IMR-90 (cell line): ENCODE measurements at regions not wholly inside any gene's neighbourhood (a gene's known extent, or its start where the extent isn't known, plus 50 kb on each side); places are given as distances from the start of the nearest gene placed in this dataset.
A peak's percentile ranks its signal among the peaks of the same experiment; 100 is the strongest.

Experiments
- ATAC-seq: fragments of 200-7000 bp; cut with Tn5 transposase; 2 replicates; pipeline ENCODE4 v1.9.1; 2020; ENCODE audit warnings: low read depth, mild to moderate bottlenecking, moderate library complexity
- BruUV-seq: library from RNA; stranded (reverse); fragments of 400-500 nt; replicated peaks from 2 replicates; lab custom pipeline; 2021; lab: Mats Ljungman, UMichigan
- CTCF ChIA-PET: fragments of 300-600 bp; formaldehyde crosslinking; extraction: SDS; loops from one replicate; lab custom pipeline; 2021; ENCODE audit warnings: antibody characterized with exemption; lab: Yijun Ruan, JAX
- POLR2A ChIA-PET: fragments of 300-600 bp; sonication (Branson Sonifier 250); formaldehyde crosslinking; loops from one replicate; lab custom pipeline; 2022; ENCODE audit warnings: antibody characterized with exemption; ENCODE audit not compliant: unreplicated experiment; lab: Charles Lee
- DNase-seq: peaks from one replicate; pipeline ENCODE4 v3.0.0; 2013
- H2AFZ ChIP-seq: replicated peaks from 2 replicates; pipeline ENCODE3; 2013; ENCODE audit warnings: low read length, mild to moderate bottlenecking; ENCODE audit not compliant: poor library complexity
- H2AK5ac ChIP-seq: 2 replicates; pipeline ENCODE4 v1.6.1; 2013; ENCODE audit warnings: low read depth, low read length, inconsistent platforms
- H2AK9ac ChIP-seq: replicated peaks from 2 replicates; pipeline ENCODE3; 2013; ENCODE audit warnings: mild to moderate bottlenecking, low read depth, low read length, moderate library complexity; ENCODE audit not compliant: poor library complexity
- H2BK120ac ChIP-seq: 2 replicates; pipeline ENCODE4 v1.6.1; 2013; ENCODE audit warnings: low read depth, low read length, inconsistent platforms
- H2BK15ac ChIP-seq: 3 replicates; pipeline ENCODE4 v1.6.1; 2013; ENCODE audit warnings: low read depth, low read length, inconsistent platforms
- H2BK20ac ChIP-seq: 2 replicates; pipeline ENCODE4 v1.6.1; 2013; ENCODE audit warnings: low read depth, mild to moderate bottlenecking, inconsistent platforms, low read length, moderate library complexity
- H2BK5ac ChIP-seq: 2 replicates; pipeline ENCODE4 v1.6.1; 2013; ENCODE audit warnings: mild to moderate bottlenecking, low read depth, low read length, inconsistent platforms; ENCODE audit not compliant: poor library complexity, severe bottlenecking
- H3K14ac ChIP-seq: replicated peaks from 2 replicates; pipeline ENCODE4 v1.6.1; 2013; ENCODE audit warnings: low read depth, low read length, inconsistent platforms
- H3K18ac ChIP-seq: 2 replicates; pipeline ENCODE4 v1.6.1; 2013; ENCODE audit warnings: low read depth, low read length, control low read depth
- H3K23ac ChIP-seq: 2 replicates; pipeline ENCODE4 v1.6.1; 2013; ENCODE audit warnings: low read depth, low read length, inconsistent platforms
- H3K27ac ChIP-seq: 2 replicates; pipeline ENCODE4 v1.5.1; 2013; ENCODE audit warnings: mild to moderate bottlenecking, control low read depth, low read length; ENCODE audit not compliant: insufficient read depth
- H3K27me3 ChIP-seq: 2 replicates; pipeline ENCODE4 v1.6.1; 2013; ENCODE audit warnings: low read length; ENCODE audit not compliant: control insufficient read depth, insufficient read depth
- H3K36me3 ChIP-seq: 2 replicates; pipeline ENCODE4 v1.6.1; 2013; ENCODE audit warnings: low read length, mixed read lengths; ENCODE audit not compliant: control insufficient read depth, insufficient read depth
- H3K4ac ChIP-seq: 2 replicates; pipeline ENCODE4 v1.6.1; 2013; ENCODE audit warnings: low read depth, low read length, inconsistent platforms
- H3K4me1 ChIP-seq: 2 replicates; pipeline ENCODE4 v1.6.1; 2013; ENCODE audit warnings: low read length, mixed read lengths; ENCODE audit not compliant: control insufficient read depth, insufficient read depth
- H3K4me2 ChIP-seq: 2 replicates; pipeline ENCODE4 v1.6.1; 2013; ENCODE audit warnings: low read depth, mild to moderate bottlenecking, control low read depth, low read length, moderate library complexity
- H3K4me3 ChIP-seq: 2 replicates; pipeline ENCODE4 v1.5.1; 2013; ENCODE audit warnings: low read depth, mild to moderate bottlenecking, control low read depth, low read length, moderate library complexity; ENCODE audit not compliant: insufficient read depth
- H3K56ac ChIP-seq: 2 replicates; pipeline ENCODE4 v1.6.1; 2013; ENCODE audit warnings: low read length, inconsistent platforms; ENCODE audit not compliant: insufficient read depth; ENCODE audit errors: extremely low read depth
- H3K79me1 ChIP-seq, 2 experiments: 2 replicates each; pipeline ENCODE4 v1.6.1; 2013; ENCODE audit warnings: low read length in 2 of 2, inconsistent platforms in 1 of 2, low read depth in 1 of 2
- H3K9ac ChIP-seq: 2 replicates; pipeline ENCODE4 v1.6.1; 2013; ENCODE audit warnings: low read depth, low read length, control low read depth
- H3K9me1 ChIP-seq: 2 replicates; pipeline ENCODE4 v1.6.1; 2013; ENCODE audit warnings: low read length, inconsistent platforms; ENCODE audit not compliant: insufficient read depth
- H3K9me3 ChIP-seq: 2 replicates; pipeline ENCODE4 v1.6.1; 2013; ENCODE audit warnings: low read length; ENCODE audit not compliant: control insufficient read depth, insufficient read depth
- H4K20me1 ChIP-seq: 2 replicates; pipeline ENCODE4 v1.6.1; 2013; ENCODE audit warnings: low read length, inconsistent platforms; ENCODE audit not compliant: insufficient read depth
- H4K5ac ChIP-seq: 2 replicates; pipeline ENCODE4 v1.6.1; 2013; ENCODE audit warnings: mild to moderate bottlenecking, low read depth, low read length, control low read depth
- H4K8ac ChIP-seq, 2 experiments: 2 replicates each; pipeline ENCODE4 v1.6.1; 2013; ENCODE audit warnings: low read depth in 2 of 2, low read length in 2 of 2, control low read depth in 1 of 2, inconsistent platforms in 1 of 2
- H4K91ac ChIP-seq: 2 replicates; pipeline ENCODE4 v1.6.1; 2013; ENCODE audit warnings: low read depth, low read length, inconsistent platforms; ENCODE audit not compliant: insufficient read depth
- WGBS, 2 experiments: methylation state at CpG; one replicate each; pipeline versions ENCODE4 v1.1.5 to v1.1.7; 2013; ENCODE audit warnings: missing lambda C conversion rate in 2 of 2; ENCODE audit not compliant: insufficient read length in 1 of 2; ENCODE audit errors: extremely low coverage in 2 of 2; 5-methylcytosine and 5-hydroxymethylcytosine counted together
- dilution Hi-C: fragments of 300-500 bp; cut with HindIII; formaldehyde crosslinking; loops from one replicate; pipeline ENCODE4 v1.14.3; 2018; ENCODE audit warnings: low sequenced_read_pairs; ENCODE audit not compliant: unreplicated experiment
- in situ Hi-C: fragments of 300-500 bp; cut with MboI; formaldehyde crosslinking; loops from 3 replicates; pipeline ENCODE4 v1.14.3; 2019; ENCODE audit warnings: low sequenced_read_pairs, inconsistent platforms, mixed read lengths
- intact Hi-C: fragments of 100-400 bp; cut with micrococcal nuclease; formaldehyde crosslinking; loops from 2 replicates; pipeline ENCODE4 v1.10.0; 2022
- TF ChIP-seq, protein P1 (sequence below): fragments of 150-350 bp; IDR thresholded peaks from 2 replicates; pipeline ENCODE4 v1.6.1; 2017; ENCODE audit warnings: mild to moderate bottlenecking, antibody characterized with exemption, low read length, low read depth

DNA sequence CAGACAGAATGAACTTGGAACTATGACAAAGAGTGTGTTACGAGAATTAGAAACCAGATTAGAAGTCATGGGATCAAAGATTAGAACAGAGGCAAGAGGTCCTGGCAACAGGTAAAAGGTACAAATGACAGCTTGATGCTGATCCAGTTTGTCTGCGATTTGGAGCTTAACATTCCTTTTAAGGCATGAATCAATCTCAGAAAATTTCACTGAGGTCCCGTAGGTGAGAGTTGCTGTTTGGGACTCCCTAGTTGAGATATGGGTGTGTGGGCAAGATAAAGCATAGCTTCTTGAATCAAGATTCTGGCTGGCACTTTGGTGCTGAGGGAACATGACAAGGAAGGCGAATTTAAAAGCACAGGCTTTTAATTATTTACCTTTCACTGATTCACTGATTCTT is 62.6 kb upstream of the ACSL4 start:
- H3K14ac ChIP-seq = no peak overlapping the region
- no peak for ATAC-seq
- DNase-seq = no peak
- H3K9ac ChIP-seq = no peak overlapping the region
- H4K8ac ChIP-seq = no peak overlapping the region
- H4K5ac ChIP-seq = no peak overlapping the region
- in situ Hi-C loops (no loop called here), dilution Hi-C loops (no loop called here), intact Hi-C loops (no loop called here)
- H3K79me1 ChIP-seq = no peaks in the 10 kb centered on the region
- H2BK120ac ChIP-seq = no peak overlapping the region
- no peak overlapping the region for H3K4ac ChIP-seq
- WGBS, 2 experiments = 64% methylated on average over 3 of the region's 4 CpGs; no CpG with 5 or more reads in 1 of the 2 experiments
- H3K56ac ChIP-seq = no peak overlapping the region
- no peaks in the 10 kb centered on the region for H3K36me3 ChIP-seq
- TF ChIP-seq, protein P1, sequence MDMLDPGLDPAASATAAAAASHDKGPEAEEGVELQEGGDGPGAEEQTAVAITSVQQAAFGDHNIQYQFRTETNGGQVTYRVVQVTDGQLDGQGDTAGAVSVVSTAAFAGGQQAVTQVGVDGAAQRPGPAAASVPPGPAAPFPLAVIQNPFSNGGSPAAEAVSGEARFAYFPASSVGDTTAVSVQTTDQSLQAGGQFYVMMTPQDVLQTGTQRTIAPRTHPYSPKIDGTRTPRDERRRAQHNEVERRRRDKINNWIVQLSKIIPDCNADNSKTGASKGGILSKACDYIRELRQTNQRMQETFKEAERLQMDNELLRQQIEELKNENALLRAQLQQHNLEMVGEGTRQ = no peak
- no peak overlapping the region for H3K27ac ChIP-seq
- peaks cover 6% of the 10 kb centered on the region for H3K27me3 ChIP-seq
- no peak overlapping the region for H3K18ac ChIP-seq
- CTCF ChIA-PET = no interaction called here
- no peak overlapping the region for H3K4me2 ChIP-seq
- no TSS peak for BruUV-seq
- H4K91ac ChIP-seq = no peak overlapping the region
- 0 out of 2 replicates have a peak overlapping the region, but pooled peaks have one; percentile 13 for H2BK20ac ChIP-seq
- H3K23ac ChIP-seq = no peak overlapping the region
- H3K4me1 ChIP-seq = no peaks in the 10 kb centered on the region
- H2AK9ac ChIP-seq = no peak overlapping the region
- H2AFZ ChIP-seq = no peak overlapping the region
- no peak overlapping the region for H2BK15ac ChIP-seq
- no peak overlapping the region for H2AK5ac ChIP-seq
- H3K9me1 ChIP-seq = no peaks in the 10 kb centered on the region
- no peaks in the 10 kb centered on the region for H3K9me3 ChIP-seq
- POLR2A ChIA-PET = no interaction called here
- H3K4me3 ChIP-seq = no peak overlapping the region
- no peaks in the 10 kb centered on the region for H4K20me1 ChIP-seq
- H2BK5ac ChIP-seq = no peak overlapping the region
